Astrocyte of the spinal cord (primary cell): ENCODE measurements at regions not wholly inside any gene's neighbourhood (a gene's known extent, or its start where the extent isn't known, plus 50 kb on each side); places are given as distances from the start of the nearest gene placed in this dataset.
"Not testable (repeated sequence)": the region's sequence is repeated elsewhere in the genome, so short reads cannot be mapped to it uniquely, and the experiment has no call there.

Experiments
- DNase-seq: peaks from one replicate; pipeline ENCODE4 v3.0.0; 2011; ENCODE audit warnings: low read depth, low spot score
- H3K4me3 ChIP-seq: 2 replicates; pipeline ENCODE4 v1.5.1; 2011; ENCODE audit warnings: low read depth, mild to moderate bottlenecking, low read length, moderate library complexity
- in situ Hi-C: cut with HindIII; loops from 2 replicates; pipeline ENCODE4 v1.10.0; 2017; ENCODE audit warnings: low sequenced_read_pairs
- TF ChIP-seq, protein P1 (sequence below): IDR thresholded peaks from 2 replicates; pipeline ENCODE4 v1.5.1; 2012; ENCODE audit warnings: low read depth, mild to moderate bottlenecking, low read length, inconsistent platforms

DNA sequence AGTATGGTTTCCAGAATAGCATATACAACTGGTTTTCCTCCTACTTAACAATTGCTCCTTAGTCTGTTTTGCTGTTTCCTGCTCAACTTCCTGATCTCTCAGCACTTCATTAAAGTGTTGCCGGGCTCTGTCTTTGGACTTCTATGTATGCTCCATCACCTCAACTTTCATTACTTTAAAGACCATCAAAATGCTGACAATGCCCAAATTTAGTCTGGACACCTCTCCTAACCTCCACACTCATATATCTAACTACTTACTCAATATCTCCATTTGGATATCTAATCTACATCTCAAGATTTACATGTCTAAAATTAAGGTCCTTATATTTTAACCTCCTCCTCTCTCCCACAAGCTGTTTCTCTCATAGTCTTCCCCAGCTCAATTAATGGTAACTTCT, 54.4 kb upstream of the LGR5 start:
- H3K4me3 ChIP-seq: no peak overlapping the region
- TF ChIP-seq, protein P1, sequence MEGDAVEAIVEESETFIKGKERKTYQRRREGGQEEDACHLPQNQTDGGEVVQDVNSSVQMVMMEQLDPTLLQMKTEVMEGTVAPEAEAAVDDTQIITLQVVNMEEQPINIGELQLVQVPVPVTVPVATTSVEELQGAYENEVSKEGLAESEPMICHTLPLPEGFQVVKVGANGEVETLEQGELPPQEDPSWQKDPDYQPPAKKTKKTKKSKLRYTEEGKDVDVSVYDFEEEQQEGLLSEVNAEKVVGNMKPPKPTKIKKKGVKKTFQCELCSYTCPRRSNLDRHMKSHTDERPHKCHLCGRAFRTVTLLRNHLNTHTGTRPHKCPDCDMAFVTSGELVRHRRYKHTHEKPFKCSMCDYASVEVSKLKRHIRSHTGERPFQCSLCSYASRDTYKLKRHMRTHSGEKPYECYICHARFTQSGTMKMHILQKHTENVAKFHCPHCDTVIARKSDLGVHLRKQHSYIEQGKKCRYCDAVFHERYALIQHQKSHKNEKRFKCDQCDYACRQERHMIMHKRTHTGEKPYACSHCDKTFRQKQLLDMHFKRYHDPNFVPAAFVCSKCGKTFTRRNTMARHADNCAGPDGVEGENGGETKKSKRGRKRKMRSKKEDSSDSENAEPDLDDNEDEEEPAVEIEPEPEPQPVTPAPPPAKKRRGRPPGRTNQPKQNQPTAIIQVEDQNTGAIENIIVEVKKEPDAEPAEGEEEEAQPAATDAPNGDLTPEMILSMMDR: no peak
- in situ Hi-C loops: no loop called here
- DNase-seq: no peak

DNA sequence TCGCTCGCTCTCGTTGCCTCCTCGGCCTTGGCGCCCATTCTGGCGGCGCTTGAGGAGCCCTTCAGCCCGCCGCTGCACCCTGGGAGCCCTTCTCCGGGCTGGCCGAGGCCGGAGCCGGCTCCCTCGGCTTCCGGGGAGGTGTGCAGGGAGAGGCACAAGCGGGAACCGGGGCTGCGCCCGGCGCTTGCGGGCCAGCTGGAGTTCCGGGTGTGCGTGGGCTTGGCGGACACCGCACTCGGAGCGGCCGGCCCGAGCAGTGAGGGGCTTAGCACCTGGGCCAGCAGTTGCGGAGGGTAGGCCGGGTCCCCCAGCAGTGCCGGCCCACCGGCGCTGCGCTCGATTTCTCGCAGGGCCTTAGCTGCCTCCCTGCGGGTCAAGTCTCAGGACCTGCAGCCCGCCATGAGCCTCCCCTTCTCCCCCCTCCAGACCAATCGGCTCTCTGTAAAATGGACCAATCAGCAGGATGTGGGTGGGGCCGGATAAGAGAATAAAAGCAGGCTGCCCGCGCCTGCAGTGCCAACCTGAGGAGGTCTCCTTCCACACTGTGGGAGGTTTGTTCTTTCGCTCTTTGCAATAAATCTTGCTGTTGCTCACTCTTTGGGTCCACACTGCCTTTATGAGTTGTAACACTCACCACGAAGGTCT, 62.8 kb upstream of the LGR5 start:
- in situ Hi-C loops, H3K4me3 ChIP-seq, DNase-seq: not testable (repeated sequence)

DNA sequence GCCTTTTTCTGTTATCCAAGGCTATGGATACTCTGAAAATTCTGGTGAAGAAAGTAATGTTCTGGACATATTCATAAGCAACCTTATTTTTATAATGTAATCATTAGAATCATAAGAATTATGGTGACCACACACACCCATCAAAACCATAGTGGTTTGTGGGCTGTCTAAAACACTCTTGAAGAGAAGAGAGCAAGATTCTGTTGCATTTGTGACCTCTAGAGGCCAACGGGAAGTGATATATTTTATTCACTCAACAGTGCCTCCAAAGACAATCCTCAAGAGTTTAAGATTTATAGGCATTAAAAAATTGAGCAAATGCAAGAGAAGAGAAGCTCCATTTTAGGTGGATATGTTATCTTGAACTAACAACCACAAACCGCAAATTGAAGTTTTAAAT, 68.5 kb upstream of the LGR5 start:
- DNase-seq: no peak
- in situ Hi-C loops: no loop called here
- no peak overlapping the region for H3K4me3 ChIP-seq
- TF ChIP-seq, protein P1: no peak

DNA sequence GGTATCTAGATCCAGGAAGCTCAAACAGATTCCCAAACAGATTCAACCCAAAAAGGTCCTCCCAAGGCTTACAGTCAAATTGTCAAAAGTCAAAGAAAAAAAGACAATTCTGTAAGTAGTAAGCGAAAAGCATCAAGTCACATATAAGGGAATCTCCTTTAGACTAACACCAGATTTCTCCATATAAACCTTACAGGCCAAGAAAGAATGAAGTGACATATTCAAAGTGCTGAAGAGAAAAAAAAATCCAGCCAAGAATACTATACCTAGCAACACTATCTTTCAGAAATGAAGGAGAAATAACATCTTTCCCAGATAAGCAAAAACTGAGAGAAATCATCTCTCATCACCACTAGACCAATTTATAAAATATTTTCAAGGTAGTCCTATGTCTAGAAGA, 79.6 kb upstream of the LGR5 start:
- in situ Hi-C loops: no loop called here
- TF ChIP-seq, protein P1: no peak
- no peak for DNase-seq
- no peak overlapping the region for H3K4me3 ChIP-seq

DNA sequence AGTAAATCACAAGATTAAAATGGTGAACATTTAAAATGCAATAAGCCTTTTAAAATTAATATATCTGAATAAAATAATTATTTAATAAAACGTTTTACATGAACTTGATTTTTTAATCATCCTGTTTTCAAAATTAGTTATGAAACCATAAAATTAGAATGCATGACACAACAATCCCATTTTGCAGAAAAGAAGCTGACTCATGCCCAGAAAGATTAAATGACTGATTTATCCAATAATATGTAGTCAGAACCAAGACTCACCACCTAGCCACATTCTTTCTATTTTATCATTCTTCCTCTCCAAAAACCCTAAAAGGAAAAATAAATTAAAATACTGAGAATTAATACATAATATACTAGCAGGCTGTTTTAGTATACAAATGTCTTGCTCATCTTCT, 83.0 kb upstream of the LGR5 start:
- in situ Hi-C loops: no loop called here
- no peak for DNase-seq
- TF ChIP-seq, protein P1: no peak
- H3K4me3 ChIP-seq: no peak overlapping the region

DNA sequence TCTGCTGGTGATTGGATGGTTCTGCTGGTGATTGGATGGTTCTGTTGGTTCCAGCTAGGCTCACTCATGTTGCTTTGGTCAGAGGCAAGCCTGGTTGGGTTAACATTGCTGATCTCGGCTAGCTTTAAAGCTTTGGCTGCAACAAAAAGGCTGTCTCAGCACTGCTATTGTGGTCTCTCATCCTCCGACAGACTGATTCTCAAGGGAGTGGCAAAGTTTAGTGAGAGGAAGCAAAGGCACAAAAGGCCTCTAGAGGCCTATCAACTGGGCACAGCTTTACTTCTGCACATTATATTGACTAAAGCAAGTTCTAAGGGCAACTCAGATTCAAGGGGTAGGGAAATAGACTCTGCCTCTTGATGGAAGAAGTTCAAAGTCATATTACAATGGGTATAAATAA, 84.7 kb upstream of the LGR5 start:
- H3K4me3 ChIP-seq: no peak overlapping the region
- in situ Hi-C loops: no loop called here
- no peak for DNase-seq
- TF ChIP-seq, protein P1: no peak

DNA sequence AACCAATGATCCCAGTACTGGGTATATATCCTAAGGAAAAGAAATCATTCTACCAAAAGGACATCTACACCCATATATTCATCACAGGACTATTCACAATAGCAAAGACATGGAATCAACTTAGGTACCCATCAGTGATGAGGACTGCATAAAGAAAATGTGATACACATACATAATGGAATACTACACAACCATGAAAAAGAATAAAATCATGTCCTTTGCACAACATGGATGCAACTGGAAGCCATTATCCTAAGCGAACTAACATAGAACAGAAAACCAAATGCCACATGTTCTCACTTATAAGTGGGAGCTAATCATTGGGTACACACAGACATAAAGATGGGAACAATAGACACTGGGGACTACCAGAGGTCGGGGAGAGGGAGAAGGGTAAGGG, 86.0 kb upstream of the LGR5 start:
- TF ChIP-seq, protein P1: no peak
- in situ Hi-C loops: no loop called here
- DNase-seq: no peak
- no peak overlapping the region for H3K4me3 ChIP-seq
